GM23338 (cell line): ENCODE measurements at regions not wholly inside any gene's neighbourhood (a gene's known extent, or its start where the extent isn't known, plus 50 kb on each side); places are given as distances from the start of the nearest gene placed in this dataset.

Experiments
- ATAC-seq: fragments of 200-7000 bp; cut with Tn5 transposase; 3 replicates; pipeline ENCODE4 v1.9.1; 2020
- DNase-seq: peaks from one replicate; pipeline ENCODE4 v3.0.0-alpha.2; 2015; ENCODE audit warnings: low spot score
- H2AFZ ChIP-seq: fragments of 200-600 bp; sonication (generic); 2 replicates; pipeline ENCODE4 v1.8.0; 2016; ENCODE audit warnings: antibody characterized with exemption, mild to moderate bottlenecking, moderate library complexity
- H3F3A ChIP-seq: fragments of 200-600 bp; sonication (generic); replicated peaks from 2 replicates; pipeline ENCODE4 v1.8.0; 2017; ENCODE audit warnings: antibody characterized with exemption, mixed run types, low read depth
- H3K27ac ChIP-seq: fragments of 200-600 bp; sonication (generic); 2 replicates; pipeline ENCODE4 v1.6.1; 2016; ENCODE audit warnings: low read depth
- H3K27me3 ChIP-seq: fragments of 200-600 bp; sonication (generic); 2 replicates; pipeline ENCODE4 v1.8.0; 2016; ENCODE audit warnings: mild to moderate bottlenecking, mixed run types, moderate library complexity; ENCODE audit not compliant: insufficient read depth
- H3K36me3 ChIP-seq: fragments of 200-600 bp; sonication (generic); 2 replicates; pipeline ENCODE4 v1.8.0; 2016; ENCODE audit warnings: mild to moderate bottlenecking; ENCODE audit not compliant: insufficient read depth
- H3K4me1 ChIP-seq: fragments of 200-600 bp; sonication (generic); 2 replicates; pipeline ENCODE4 v1.8.0; 2016; ENCODE audit warnings: mild to moderate bottlenecking, moderate library complexity; ENCODE audit not compliant: insufficient read depth
- H3K4me2 ChIP-seq: fragments of 200-600 bp; sonication (generic); 2 replicates; pipeline ENCODE4 v1.7.1; 2017; ENCODE audit warnings: mixed run types
- H3K4me3 ChIP-seq: fragments of 200-600 bp; sonication (generic); 2 replicates; pipeline ENCODE4 v1.6.1; 2016; ENCODE audit warnings: mixed run types
- H3K79me2 ChIP-seq: fragments of 200-600 bp; sonication (generic); replicated peaks from 2 replicates; pipeline ENCODE4 v1.8.0; 2017; ENCODE audit warnings: mild to moderate bottlenecking; ENCODE audit not compliant: insufficient read depth
- H3K9me2 ChIP-seq: fragments of 200-600 bp; sonication (generic); 2 replicates; pipeline ENCODE4 v1.8.0; 2017; ENCODE audit not compliant: insufficient read depth
- H4K20me1 ChIP-seq: fragments of 200-600 bp; sonication (generic); replicated peaks from 2 replicates; pipeline ENCODE4 v1.8.0; 2017; ENCODE audit warnings: mild to moderate bottlenecking; ENCODE audit not compliant: insufficient read depth
- H3K27ac Mint-ChIP-seq: 2 replicates; pipeline ENCODE4 v1.8.0; 2020; ENCODE audit warnings: inconsistent platforms, mild to moderate bottlenecking, moderate library complexity, mixed read lengths
- H3K27me3 Mint-ChIP-seq: 3 replicates; pipeline ENCODE4 v1.8.0; 2022; ENCODE audit warnings: low read depth, mild to moderate bottlenecking, moderate library complexity, mixed read lengths, inconsistent platforms; ENCODE audit not compliant: insufficient read depth, poor library complexity
- H3K36me3 Mint-ChIP-seq: 3 replicates; pipeline ENCODE4 v1.8.0; 2021; ENCODE audit warnings: low read depth, mild to moderate bottlenecking, inconsistent platforms, moderate library complexity, mixed read lengths
- H3K4me1 Mint-ChIP-seq: 3 replicates; pipeline ENCODE4 v1.8.0; 2020; ENCODE audit warnings: mild to moderate bottlenecking, inconsistent platforms, mixed read lengths
- H3K4me3 Mint-ChIP-seq: 3 replicates; pipeline ENCODE4 v1.8.0; 2021; ENCODE audit warnings: moderate library complexity, mild to moderate bottlenecking, inconsistent platforms, mixed read lengths
- H3K9me3 Mint-ChIP-seq: 3 replicates; pipeline ENCODE4 v1.8.0; 2020; ENCODE audit warnings: moderate library complexity, mild to moderate bottlenecking, inconsistent platforms, mixed read lengths
- ETS1 ChIP-seq: IDR thresholded peaks from 2 replicates; pipeline ENCODE4 v1.6.1; 2016; ENCODE audit warnings: antibody characterized with exemption
- EZH2 ChIP-seq: fragments of 200-600 bp; sonication (generic); IDR thresholded peaks from one replicate; pipeline ENCODE4 v1.8.0; 2017; ENCODE audit warnings: antibody characterized with exemption, mild to moderate bottlenecking, low read depth; ENCODE audit not compliant: unreplicated experiment
- EZH2phosphoT487 ChIP-seq: fragments of 200-600 bp; sonication (generic); IDR thresholded peaks from one replicate; pipeline ENCODE4 v1.8.1; 2018; ENCODE audit warnings: antibody characterized with exemption; ENCODE audit not compliant: unreplicated experiment
- JUNB ChIP-seq: IDR thresholded peaks from one replicate; pipeline ENCODE4 v1.6.1; 2016; ENCODE audit warnings: antibody characterized with exemption; ENCODE audit not compliant: unreplicated experiment
- NANOG ChIP-seq: IDR thresholded peaks from 2 replicates; pipeline ENCODE4 v1.6.1; 2016; ENCODE audit warnings: antibody characterized with exemption, borderline replicate concordance
- POLR2AphosphoS5 ChIP-seq: IDR thresholded peaks from 2 replicates; pipeline ENCODE4 v1.6.1; 2016; ENCODE audit warnings: antibody characterized with exemption, low read depth
- STAT1 ChIP-seq: IDR thresholded peaks from one replicate; pipeline ENCODE4 v1.6.1; 2016; ENCODE audit warnings: antibody characterized with exemption; ENCODE audit not compliant: unreplicated experiment
- ZNF114 ChIP-seq: fragments of 250-450 bp; sonication (Bioruptor Pico); IDR thresholded peaks from 2 replicates; pipeline ENCODE4 v1.5.0; 2020; ENCODE audit warnings: mild to moderate bottlenecking, moderate library complexity
- ZNF331 ChIP-seq: fragments of 250-450 bp; sonication (Bioruptor Pico); IDR thresholded peaks from 2 replicates; pipeline ENCODE4 v1.5.0; 2020; ENCODE audit warnings: low read depth, mild to moderate bottlenecking, moderate library complexity
- TF ChIP-seq, protein P1 (sequence below), 2 experiments: fragments of 200-600 bp in 1 of 2; sonication (generic) in 1 of 2; conservative IDR thresholded peaks; 2 replicates each; pipeline versions ENCODE4 v1.5.1 to v1.6.1; 2016 to 2017; ENCODE audit warnings: antibody characterized with exemption in 2 of 2, low read depth in 2 of 2, mild to moderate bottlenecking in 2 of 2, moderate library complexity in 1 of 2
- TF ChIP-seq, protein P2 (sequence below): IDR thresholded peaks from one replicate; pipeline ENCODE4 v1.6.1; 2018; ENCODE audit warnings: antibody characterized with exemption; ENCODE audit not compliant: unreplicated experiment

DNA sequence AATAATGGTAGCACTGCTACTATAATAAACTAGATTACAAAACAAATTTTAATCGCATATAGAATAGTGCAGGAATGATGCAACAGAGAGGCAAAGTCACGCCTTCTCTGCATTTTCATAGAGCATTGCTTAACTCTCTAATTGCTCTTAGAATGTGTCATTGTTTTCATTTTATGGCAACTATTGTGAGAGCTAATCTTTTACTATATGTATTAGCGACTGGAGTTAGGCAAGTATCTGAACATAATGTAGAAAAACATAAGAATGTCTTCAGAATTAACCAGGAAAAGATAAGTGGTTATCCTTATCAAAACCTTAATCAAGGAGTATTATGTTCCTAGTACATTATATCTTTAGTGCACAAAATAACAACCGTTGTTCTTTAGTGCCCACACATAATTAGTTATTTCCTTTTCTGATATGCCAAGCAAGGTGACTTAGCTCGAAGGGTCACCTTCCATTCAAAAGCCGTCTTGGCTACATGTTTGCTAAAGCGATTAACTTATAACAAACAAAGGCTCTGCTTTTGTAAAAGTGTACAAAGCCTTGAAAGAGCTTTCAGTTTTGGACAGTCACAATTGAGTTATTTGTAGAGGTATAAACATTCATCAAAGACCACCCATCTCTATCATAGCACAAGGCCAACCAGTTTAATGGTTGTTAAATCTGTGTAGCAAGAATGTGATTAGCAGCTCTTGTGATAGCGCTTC is 1328.9 kb downstream of the ROBO2 start (continued):
- TF ChIP-seq EZH2phosphoT487: no peak

GRCh38 chr3:78390221-78390620 is 1350.3 kb downstream of the ROBO2 start:
- no peak overlapping the region for H3K4me2 ChIP-seq
- H3K36me3 ChIP-seq: peaks cover 11% of the 10 kb centered on the region
- Mint-ChIP-seq H3K4me1 (no peaks in the 10 kb centered on the region; the same call in 2 of the 3 replicates), H3K27ac (no peak overlapping the region), H3K36me3 (peaks cover 56% of the 10 kb centered on the region), H3K9me3 (peaks cover 56% of the 10 kb centered on the region), H3K27me3 (peaks cover 2% of the 10 kb centered on the region), H3K4me3 (no peak overlapping the region)
- DNase-seq: no peak
- H3K27ac ChIP-seq: no peak overlapping the region
- no peaks in the 10 kb centered on the region for H3K27me3 ChIP-seq
- H3F3A ChIP-seq: no peaks in the 10 kb centered on the region
- ATAC-seq: no peak
- no peak overlapping the region for H2AFZ ChIP-seq
- peaks cover 3% of the 10 kb centered on the region; the same call in 1 of the 2 replicates for H3K9me2 ChIP-seq
- H3K4me1 ChIP-seq: no peaks in the 10 kb centered on the region
- TF ChIP-seq EZH2 (no peak), POLR2AphosphoS5 (no peak), NANOG (no peak), JUNB (no peak)
- TF ChIP-seq, protein P1, sequence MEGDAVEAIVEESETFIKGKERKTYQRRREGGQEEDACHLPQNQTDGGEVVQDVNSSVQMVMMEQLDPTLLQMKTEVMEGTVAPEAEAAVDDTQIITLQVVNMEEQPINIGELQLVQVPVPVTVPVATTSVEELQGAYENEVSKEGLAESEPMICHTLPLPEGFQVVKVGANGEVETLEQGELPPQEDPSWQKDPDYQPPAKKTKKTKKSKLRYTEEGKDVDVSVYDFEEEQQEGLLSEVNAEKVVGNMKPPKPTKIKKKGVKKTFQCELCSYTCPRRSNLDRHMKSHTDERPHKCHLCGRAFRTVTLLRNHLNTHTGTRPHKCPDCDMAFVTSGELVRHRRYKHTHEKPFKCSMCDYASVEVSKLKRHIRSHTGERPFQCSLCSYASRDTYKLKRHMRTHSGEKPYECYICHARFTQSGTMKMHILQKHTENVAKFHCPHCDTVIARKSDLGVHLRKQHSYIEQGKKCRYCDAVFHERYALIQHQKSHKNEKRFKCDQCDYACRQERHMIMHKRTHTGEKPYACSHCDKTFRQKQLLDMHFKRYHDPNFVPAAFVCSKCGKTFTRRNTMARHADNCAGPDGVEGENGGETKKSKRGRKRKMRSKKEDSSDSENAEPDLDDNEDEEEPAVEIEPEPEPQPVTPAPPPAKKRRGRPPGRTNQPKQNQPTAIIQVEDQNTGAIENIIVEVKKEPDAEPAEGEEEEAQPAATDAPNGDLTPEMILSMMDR (conservative IDR thresholded peaks at IDR 0.05; ENCODE audit: low read depth in 2 of 2): no peak
- H4K20me1 ChIP-seq: no peaks in the 10 kb centered on the region
- no peak overlapping the region for H3K4me3 ChIP-seq
- no peaks in the 10 kb centered on the region for H3K79me2 ChIP-seq

- Histone ChIP-seq H3K79me2 (no peaks in the 10 kb centered on the region), H2AFZ (no peak overlapping the region), H3K9me2 (no peaks in the 10 kb centered on the region), H3K4me2 (no peak overlapping the region), H3K36me3 (no peaks in the 10 kb centered on the region), H3K4me3 (no peak overlapping the region), H3K4me1 (no peaks in the 10 kb centered on the region), H3K27ac (no peak overlapping the region), H4K20me1 (no peaks in the 10 kb centered on the region), H3K27me3 (no peaks in the 10 kb centered on the region), H3F3A (no peaks in the 10 kb centered on the region)
- H3K27me3 Mint-ChIP-seq: no peaks in the 10 kb centered on the region
- H3K36me3 Mint-ChIP-seq: peaks cover under 1% of the 10 kb centered on the region; the same call in 1 of the 3 replicates
- H3K4me1 Mint-ChIP-seq: no peaks in the 10 kb centered on the region
- ATAC-seq (no peak), DNase-seq (no peak)
- H3K4me3 Mint-ChIP-seq: no peak overlapping the region
- no peaks in the 10 kb centered on the region for H3K9me3 Mint-ChIP-seq
- no peak overlapping the region for H3K27ac Mint-ChIP-seq
- TF ChIP-seq, protein P1 (conservative IDR thresholded peaks at IDR 0.05; ENCODE audit: low read depth in 2 of 2): no peak
- TF ChIP-seq NANOG (no peak), ZNF114 (no peak), STAT1 (no peak), JUNB (no peak), ETS1 (no peak), EZH2phosphoT487 (no peak), EZH2 (no peak), ZNF331 (CRISPR knock-in tag) (no peak)
- TF ChIP-seq, protein P2, sequence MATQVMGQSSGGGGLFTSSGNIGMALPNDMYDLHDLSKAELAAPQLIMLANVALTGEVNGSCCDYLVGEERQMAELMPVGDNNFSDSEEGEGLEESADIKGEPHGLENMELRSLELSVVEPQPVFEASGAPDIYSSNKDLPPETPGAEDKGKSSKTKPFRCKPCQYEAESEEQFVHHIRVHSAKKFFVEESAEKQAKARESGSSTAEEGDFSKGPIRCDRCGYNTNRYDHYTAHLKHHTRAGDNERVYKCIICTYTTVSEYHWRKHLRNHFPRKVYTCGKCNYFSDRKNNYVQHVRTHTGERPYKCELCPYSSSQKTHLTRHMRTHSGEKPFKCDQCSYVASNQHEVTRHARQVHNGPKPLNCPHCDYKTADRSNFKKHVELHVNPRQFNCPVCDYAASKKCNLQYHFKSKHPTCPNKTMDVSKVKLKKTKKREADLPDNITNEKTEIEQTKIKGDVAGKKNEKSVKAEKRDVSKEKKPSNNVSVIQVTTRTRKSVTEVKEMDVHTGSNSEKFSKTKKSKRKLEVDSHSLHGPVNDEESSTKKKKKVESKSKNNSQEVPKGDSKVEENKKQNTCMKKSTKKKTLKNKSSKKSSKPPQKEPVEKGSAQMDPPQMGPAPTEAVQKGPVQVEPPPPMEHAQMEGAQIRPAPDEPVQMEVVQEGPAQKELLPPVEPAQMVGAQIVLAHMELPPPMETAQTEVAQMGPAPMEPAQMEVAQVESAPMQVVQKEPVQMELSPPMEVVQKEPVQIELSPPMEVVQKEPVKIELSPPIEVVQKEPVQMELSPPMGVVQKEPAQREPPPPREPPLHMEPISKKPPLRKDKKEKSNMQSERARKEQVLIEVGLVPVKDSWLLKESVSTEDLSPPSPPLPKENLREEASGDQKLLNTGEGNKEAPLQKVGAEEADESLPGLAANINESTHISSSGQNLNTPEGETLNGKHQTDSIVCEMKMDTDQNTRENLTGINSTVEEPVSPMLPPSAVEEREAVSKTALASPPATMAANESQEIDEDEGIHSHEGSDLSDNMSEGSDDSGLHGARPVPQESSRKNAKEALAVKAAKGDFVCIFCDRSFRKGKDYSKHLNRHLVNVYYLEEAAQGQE: no peak
Observed at GRCh38 chr3:78398401-78398800, 1358.5 kb downstream of the ROBO2 start.
